ENCODE measurements at regions not wholly inside any gene's neighbourhood (a gene's known extent, or its start where the extent isn't known, plus 50 kb on each side); places are given as distances from the start of the nearest gene placed in this dataset.

DNA sequence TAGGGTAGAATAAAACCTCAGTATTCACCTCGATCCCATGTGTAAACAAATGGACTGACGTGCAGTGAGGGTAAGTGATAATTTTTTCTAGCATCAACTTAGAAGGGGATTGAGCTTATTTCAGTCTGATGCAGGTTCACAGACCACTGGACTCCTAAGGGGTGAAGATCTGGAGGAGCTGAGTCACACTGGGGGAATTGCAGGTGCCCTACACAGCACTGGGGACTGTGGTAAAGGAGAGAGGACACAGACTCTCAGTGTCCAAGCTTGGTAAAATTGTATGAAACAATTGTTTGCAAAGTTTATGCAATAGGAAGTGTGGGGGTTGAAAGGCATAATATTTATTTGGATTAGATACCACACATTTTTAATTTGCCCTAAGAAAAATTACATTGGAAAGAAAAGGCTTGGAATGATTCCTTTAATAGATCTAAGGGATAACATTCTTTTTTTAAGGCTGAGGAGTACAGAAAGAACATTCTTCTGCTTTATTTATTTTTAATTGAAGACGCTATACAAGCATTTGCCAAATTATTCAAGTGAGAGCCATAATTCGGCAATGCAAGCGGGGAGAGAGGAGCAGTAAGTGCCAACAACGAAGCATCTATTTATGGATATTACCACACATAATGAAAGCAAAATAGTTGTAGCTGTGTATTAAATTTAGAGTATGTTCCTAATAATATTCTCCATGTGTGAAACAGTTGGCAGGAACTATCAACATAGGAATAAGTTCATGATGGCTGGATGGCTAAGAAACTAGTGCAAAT, 766.9 kb upstream of the ADAMTS16 start:
- intact Hi-C loops (cut with micrococcal nuclease): no loop called here

DNA sequence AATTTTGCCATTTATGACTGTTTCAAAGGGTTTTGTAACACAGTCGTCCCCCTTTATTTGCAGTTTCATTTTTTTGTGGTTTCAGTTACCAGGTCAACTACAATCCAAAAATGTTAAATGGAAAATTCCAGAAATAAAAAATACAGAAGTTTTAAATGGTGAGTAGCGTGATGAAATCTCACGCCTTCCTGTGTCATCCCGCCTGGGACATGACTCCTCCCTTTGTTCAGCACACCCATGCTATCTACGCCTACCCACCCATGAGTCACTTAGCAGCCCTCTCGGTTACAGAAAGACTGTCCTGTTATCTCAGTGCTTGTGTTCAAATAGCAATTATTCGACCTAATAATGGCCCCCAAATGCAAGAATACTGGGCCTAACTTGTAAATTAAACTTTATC, 765.3 kb upstream of the ADAMTS16 start:
- intact Hi-C loops (cut with micrococcal nuclease): no loop called here

DNA sequence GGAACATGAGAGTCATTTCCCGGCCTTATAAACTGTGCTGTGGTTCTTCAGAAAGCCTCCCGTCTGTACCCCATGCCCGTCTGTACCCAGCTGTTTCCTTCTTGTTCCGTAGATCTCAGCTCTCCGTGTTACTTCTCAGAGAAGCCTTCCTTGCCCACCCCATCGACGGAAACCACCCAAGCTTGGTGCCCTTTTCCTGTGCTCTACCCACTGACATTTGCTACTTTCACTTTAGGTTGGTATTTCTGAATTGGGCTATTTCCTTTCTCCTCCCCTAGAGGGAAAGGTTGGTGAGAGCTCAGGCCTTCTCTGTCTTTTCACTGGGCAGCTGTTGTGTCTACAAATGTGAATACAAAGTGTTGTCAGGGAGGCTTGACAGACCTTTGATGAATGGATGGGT, 764.5 kb upstream of the ADAMTS16 start:
- intact Hi-C loops (cut with micrococcal nuclease): no loop called here

DNA sequence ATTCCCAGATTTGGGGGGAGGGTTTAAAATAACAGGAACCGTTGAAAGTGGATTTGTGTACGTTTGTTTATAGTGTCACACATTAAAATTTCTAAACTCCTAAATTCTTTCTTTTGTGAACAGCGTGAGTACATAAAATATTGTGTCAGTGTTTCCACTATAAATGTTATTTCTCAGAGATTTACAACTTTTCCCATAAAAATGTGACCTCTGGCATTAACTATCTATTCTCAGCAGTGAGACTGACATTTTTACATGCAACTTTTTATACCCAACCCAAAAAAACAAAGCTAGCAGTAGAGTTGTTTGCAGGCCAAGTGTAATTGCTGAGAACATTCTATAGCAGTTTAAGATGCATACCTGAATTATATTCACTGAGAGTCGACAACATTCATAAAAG, 757.0 kb upstream of the ADAMTS16 start:
- intact Hi-C loops (cut with micrococcal nuclease): no loop called here

DNA sequence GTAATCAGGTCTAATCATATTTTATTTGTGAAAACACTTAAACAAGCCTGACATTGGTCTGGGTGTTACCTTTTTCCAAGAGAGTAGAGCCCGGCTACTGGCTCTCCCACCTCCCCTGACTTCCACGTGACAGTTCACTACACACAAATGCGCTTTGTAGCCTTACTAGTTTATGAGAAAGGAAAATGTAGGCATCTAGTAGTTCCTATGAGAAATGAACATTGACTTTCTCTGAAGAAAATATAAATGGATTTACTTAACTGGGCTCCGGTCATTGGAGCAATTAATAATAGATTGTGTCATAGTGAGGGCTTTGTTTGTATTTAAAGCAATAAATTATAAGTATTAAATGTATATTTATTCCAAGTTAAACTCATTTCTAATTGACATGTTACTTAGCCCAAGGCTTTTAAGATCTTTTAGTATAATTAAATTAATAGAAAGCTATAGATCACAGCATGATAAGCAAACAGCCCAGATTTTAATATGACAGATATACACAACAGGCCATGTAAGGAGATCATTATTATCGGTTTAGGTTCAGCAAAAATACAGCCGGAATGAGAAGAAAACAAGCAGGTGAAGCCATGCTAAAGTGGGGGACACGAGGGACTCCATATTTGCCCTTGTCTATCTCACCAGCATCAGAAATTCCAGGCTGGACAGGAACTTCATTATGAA, 756.5 kb upstream of the ADAMTS16 start:
- intact Hi-C loops (cut with micrococcal nuclease): no loop called here

DNA sequence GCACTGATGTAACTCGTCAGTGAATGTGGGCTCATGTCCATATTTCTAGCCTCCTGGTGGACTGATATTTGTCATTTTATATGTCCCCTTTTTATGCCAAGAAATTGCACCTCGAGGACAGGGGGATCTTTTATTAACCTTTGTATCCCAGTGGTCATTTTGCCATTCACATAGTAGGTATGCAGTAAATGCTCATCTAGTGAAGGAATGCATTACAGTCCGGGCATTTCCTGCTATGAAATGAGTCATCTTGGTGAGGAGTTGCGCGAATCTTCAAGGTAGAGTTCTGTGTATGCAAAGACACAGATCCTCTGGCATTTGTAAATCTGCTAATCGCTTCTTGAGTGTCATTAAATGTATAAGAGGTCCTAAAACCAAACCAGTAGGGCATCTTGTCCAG, 755.5 kb upstream of the ADAMTS16 start:
- intact Hi-C loops (cut with micrococcal nuclease): no loop called here

DNA sequence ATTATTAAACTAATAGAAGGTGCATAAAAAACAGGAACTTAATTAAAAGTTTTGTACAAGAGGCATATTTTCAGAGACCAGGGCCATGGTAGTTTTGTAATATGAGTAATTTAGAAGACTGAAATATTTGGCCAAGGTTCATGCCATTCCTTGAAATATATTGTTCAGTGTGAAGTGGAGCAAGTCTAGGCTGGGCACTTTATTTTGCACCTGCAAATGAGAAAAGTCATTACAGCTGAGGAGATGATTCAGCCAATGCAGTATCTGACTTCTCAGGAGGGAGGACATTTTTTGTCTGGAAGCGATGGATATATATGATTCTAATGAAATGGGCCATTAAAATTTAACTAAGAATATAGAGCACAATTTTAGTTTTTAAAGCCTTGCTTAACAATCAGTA, 754.0 kb upstream of the ADAMTS16 start:
- intact Hi-C loops (cut with micrococcal nuclease): no loop called here

DNA sequence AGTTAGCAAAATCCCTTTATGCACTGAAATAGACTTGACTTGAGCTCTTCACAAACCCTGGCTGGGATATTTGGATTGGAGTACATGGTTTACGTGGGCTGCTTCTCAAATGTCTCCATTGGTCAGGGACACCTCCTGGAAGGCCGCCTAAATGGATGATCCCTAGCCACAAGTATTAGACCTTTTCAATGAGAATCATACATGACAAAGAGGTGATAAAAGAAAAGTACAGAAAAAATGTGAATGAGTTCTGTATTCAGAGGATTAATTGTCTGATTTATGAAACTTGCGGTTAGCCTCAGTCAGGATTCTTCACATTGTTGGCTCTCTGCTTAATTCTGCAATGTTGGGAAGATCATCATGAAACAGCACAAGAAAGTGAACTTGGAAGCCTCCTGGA, 752.8 kb upstream of the ADAMTS16 start:
- intact Hi-C loops (cut with micrococcal nuclease): no loop called here

DNA sequence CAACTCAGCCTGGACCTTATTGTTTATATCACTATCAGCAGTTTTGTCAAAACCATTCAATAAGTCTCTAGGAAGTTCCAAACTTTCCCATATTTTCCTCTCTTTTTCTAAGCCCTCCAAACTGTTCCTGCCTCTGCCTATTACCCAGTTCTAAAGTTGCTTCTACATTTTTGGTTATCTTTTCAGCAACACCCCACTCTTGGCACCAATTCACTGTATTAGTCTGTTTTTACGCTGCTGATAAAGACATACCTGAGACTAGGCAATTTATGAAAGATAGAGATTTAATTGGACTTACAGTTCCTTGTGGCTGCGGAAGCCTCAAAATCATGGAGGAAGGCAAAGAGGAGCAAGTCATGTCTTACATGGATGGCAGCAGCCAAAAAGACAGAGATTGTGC, 744.4 kb upstream of the ADAMTS16 start:
- intact Hi-C loops (cut with micrococcal nuclease): no loop called here

DNA sequence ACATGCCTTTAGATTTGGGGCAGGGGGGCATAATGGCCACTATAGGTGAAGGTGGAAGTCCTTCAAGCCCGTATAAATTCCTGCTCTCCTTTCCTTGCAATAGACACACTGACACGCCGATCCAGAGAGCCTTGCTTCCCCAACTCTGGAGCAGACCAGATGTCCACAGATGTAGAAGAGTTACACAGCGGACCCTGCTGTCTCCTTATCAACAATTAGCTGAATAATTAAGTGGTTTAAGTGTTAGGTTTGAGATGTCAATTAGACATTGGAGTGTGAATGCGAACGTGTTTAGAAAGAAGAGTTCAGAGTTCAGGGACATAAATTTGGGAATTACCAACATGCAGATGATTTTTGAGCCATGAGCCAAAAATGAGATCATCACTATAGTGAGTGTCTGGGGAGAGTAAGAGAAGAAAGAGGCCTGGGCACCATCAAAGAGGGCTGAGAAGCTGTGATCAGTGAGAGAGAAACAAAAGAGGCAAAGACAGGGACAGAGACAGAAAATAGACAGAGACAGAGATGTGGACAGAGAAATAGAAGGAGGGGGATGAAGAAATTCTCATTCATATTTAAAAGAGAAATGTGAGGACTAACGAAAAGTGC, 734.4 kb upstream of the ADAMTS16 start:
- intact Hi-C loops (cut with micrococcal nuclease): no loop called here

DNA sequence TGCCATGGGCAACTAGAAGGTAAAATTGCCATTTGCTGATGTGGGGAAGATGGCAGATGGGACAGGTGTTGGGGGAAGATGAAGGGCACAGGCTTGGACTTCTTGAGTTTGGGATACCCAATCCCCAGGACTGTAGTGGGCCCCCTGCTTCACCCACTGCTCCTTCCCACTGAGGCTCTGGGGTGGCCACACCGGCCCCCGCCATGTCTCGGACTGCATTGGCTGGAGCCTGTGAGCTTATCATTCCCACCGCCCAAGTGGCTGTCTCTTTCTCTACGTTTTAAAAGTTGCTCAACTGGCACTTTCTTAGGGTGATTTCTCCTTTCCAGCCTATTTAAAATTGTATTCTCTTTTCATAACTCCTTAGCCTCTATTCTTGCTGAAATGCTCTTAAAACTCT, 730.0 kb upstream of the ADAMTS16 start:
- intact Hi-C loops (cut with micrococcal nuclease): no loop called here

DNA sequence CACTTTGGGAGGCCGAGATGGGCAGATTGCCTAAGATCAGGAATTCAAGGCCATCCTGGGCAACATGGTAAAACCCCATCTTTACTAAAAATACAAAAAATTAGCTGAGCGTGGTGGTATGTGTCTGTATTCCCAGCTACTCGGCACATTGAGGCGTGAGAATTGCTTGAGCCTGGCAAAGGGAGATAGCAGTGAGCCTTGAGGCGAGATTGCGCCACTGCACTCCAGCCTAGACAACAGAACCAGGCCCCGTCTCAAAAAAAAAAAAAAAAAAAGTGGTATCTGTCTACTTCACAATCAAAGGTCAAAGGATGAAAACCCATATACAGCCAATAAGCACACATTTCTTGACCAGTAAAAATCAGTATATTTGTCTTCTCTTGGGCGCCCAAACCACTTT, 728.5 kb upstream of the ADAMTS16 start:
- intact Hi-C loops (cut with micrococcal nuclease): no loop called here

DNA sequence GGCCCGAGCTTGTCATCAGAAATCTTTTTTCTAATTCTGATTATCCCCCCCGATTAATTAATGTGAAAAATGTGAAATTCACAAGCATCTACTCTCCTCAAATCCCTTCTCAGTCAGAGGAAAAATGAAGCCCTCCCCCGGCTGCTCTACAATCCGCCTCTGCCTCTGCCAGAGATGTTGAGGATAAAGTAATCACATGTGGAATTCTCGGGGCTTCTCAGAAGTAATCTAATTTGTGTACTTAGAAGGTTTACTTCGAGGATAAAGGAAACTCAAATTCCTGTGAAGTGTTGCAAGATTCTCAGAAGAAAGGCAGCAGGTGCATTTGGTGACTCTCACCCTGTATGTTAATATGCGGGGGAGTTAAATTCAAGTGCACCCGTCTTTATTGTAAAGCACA, 726.1 kb upstream of the ADAMTS16 start:
- intact Hi-C loops (cut with micrococcal nuclease): no loop called here

DNA sequence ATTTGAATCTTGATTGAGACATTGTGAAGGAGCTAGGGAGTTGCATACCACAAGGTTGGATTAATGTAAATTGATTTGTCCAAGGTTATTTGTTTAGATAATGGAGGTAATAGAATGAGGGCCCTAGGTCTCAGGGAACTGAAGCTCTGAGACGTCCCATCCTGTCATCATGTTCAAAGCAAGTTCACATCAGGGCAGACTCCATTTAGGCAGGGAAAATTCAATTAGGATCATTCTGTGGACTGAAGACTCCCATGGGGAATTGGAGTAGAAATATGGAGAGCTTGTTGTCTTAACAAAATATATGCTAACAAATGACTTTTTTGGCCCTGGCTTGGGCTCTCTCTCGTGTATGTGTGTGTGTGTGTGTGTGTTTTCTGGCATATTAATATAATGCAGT, 722.0 kb upstream of the ADAMTS16 start:
- intact Hi-C loops (cut with micrococcal nuclease): no loop called here

DNA sequence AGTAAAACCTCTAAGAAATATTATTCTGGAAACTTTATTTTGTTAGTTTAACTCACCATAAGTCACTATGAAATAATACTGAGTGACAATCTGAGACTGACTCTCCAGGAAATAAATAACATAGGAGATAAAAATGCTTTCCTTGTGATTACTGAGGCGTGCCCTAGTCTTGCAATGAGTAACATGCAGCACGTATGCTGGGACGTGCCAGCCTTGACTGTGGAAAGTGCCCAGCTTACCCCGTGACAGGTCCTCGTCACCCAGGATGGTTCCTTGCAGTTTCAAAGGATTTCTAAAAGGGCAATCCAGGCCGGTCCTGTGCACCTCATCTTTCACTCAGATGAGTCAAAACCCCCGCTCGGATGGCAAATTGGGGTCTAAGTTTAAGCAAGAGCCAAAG, 720.8 kb upstream of the ADAMTS16 start:
- intact Hi-C loops (cut with micrococcal nuclease): no loop called here

DNA sequence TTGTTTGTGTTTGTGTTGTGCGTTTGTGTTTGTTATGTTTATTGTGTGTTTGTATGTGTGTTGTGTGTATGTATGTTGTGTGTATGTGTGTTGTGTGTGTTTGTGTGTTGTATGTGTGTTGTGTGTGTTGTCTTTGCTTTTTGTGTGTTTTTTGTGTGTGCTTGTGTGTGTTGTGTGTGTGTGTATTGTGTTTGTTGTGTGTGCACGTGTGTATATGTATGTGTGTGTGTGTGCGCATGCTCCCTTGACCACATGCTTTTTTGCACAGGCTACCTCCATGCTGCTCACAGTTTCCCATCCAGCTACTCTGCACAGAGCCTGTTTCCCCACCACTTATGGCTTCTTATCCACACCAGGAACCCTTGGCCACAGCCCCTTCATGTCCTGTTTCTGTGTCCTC, 720.0 kb upstream of the ADAMTS16 start:
- intact Hi-C loops (cut with micrococcal nuclease): no loop called here

DNA sequence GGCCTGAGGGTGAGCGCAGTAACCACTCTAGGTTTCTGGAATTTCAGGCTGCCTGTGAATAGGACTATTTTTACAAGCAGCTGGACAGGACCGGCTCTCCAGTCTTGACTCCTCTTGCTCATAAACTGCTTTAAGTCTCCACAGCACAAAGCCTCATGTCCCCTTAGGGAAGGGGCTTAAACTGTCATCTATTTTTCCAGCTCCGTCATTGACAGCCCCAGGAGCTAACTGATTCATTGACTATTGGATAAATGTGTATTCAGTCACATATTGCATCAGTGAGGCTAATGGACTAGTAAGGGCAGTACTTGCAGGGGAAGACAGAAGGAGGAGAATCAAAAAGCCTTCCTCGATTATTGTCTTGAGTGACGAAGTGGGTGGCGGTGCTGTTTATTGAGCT, 719.4 kb upstream of the ADAMTS16 start:
- intact Hi-C loops (cut with micrococcal nuclease): no loop called here

DNA sequence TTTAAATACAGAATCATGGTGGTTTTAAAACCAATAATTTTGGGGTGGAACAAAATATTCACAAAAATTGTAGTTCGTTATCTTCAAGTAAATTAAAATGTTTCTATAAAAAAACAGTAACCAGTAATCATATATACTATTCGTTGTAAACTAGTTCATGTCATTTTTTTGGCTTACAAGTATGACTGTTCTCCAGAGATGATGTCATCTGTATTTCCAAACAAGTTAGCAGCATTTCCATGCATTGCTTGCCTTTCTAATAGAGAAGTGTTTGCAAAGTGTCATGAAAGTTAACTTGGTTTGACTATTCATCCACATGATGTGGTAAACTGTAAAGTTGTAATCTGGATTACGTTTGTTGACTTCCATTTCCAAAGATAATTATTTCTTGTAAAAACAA, 717.9 kb upstream of the ADAMTS16 start:
- intact Hi-C loops (cut with micrococcal nuclease): no loop called here

DNA sequence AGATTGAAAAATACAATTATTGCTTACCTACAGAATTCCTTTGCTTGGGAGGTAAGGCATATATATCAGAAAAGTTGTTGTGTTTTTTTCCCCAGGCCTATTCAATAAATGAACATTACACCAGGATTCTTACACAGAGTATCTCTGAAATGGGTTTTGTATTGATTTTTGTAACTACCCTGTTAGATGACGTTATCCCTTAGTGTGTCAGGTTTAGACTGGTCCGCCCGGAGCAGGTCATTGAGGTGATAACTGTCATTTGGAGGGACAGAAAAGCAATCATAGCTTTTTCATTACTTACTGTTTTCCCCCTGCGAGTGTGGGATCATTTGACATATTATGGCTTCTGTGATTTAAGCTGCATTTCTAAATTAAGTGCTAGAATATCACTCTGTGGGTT, 715.2 kb upstream of the ADAMTS16 start:
- intact Hi-C loops (cut with micrococcal nuclease): no loop called here

DNA sequence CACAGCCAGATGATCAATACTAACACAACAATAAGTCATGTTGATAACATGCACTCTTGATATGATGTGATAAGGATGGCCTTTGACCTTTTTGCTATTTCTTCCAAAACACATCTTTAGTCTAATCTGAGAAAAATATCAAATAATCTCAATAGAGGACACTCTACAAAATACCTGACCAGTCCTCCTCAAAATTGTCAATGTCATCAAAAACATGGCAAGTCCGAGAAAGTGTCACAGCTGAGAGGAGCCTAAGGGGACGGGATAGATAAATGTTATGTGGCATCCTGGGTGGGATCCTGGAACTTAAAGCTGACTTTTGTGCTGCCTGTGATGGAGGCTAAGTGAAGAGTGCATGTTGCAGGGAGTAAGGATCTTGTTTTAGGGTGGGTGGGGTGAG, 699.6 kb upstream of the ADAMTS16 start:
- intact Hi-C loops (cut with micrococcal nuclease): no loop called here

DNA sequence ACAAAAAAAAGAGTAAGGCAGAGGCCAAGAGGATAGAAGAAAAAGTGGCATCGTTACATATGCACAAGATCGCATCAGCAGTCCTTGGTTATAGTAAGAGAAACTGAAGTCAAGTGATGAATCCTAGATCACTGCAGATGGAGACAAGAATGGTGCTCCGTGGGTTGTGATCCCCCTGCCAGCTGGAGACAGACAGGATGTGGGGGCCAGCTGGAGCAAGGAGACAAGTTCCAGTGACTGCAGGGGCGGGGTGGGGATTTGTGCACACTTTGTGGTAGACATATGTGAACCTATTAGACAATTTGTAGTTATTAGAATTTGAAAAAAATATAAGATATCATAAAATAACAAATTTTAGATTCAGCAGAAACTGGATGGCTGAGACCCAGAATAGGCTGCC, 697.9 kb upstream of the ADAMTS16 start:
- intact Hi-C loops (cut with micrococcal nuclease): no loop called here

DNA sequence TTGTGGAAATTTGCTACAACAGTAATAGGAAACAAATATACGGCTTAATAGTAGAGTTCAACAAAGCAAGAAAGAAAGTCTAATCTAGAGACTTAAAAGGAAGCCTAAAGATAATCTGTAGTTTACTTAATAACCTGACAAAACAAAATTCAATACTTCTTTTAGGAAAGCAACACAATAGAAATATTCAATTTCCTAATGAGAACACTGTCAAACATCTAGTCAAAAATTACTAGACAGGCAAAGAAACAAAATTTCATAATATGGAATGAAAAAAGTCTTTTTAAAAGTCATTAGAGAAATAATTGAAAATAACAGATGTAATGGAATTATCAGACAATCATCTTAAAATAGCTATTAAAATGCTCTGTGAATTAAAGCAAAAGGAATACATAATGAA, 692.5 kb upstream of the ADAMTS16 start:
- intact Hi-C loops (cut with micrococcal nuclease): no loop called here

DNA sequence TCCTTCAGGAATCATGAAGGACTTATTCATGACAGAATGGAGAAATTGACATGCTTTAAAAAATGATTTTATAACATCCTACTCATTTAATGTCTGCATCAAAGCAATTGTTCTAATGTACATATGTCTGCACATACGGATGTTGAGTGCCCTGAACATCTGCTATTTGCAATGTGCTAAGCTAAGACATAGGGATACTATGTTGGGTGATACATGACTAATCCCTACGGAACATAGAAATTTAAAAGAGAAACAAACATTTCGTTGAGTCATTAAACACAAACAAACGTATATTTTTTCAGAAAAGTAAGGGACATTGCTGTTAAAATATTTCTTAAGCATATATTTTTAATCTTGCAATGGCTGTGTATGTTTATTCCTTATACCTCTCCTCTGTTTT, 686.5 kb upstream of the ADAMTS16 start:
- intact Hi-C loops (cut with micrococcal nuclease): no loop called here
